Esophagus muscularis mucosa (tissue), 4 donors: ENCODE measurements at regions not wholly inside any gene's neighbourhood (a gene's known extent, or its start where the extent isn't known, plus 50 kb on each side); places are given as distances from the start of the nearest gene placed in this dataset.

Experiments
- DNase-seq: peaks from one replicate; pipeline ENCODE4 v3.0.0-alpha.2; 2017; ENCODE audit errors: extremely low spot score
- H3K27ac ChIP-seq, 4 donors: fragments of 200-600 bp; sonication (generic); replicated peaks in 1 of 4; 1 replicate in 3 of 4; 2 replicates in 1 of 4; pipeline ENCODE4 v1.5.1; 2016 to 2019; ENCODE audit warnings: mild to moderate bottlenecking in 1 of 4
- H3K27me3 ChIP-seq, 4 donors: fragments of 200-600 bp; sonication (generic); one replicate each; pipeline versions ENCODE4 v1.5.1 to v1.6.0; 2016 to 2019
- H3K36me3 ChIP-seq, 4 donors: fragments of 200-600 bp; sonication (generic); one replicate each; pipeline ENCODE4 v1.5.1; 2016 to 2019
- H3K4me1 ChIP-seq, 4 donors: fragments of 200-600 bp; sonication (generic); one replicate each; pipeline ENCODE4 v1.5.1; 2016 to 2019
- H3K4me3 ChIP-seq, 4 donors: fragments of 200-600 bp; sonication (generic); 1 replicate in 2 of 4; 2 replicates in 2 of 4; pipeline ENCODE4 v1.5.1; 2016 to 2019; ENCODE audit warnings: mild to moderate bottlenecking in 4 of 4, moderate library complexity in 1 of 4
- H3K9me3 ChIP-seq, 4 donors: fragments of 200-600 bp; sonication (generic); 1 replicate in 3 of 4; 2 replicates in 1 of 4; pipeline ENCODE4 v1.5.1; 2016 to 2019
- CTCF ChIP-seq, 3 experiments: fragments of 200-600 bp in 2 of 3; fragments of 450-650 bp in 1 of 3; sonication (generic) in 2 of 3; IDR thresholded peaks; one replicate each; pipeline ENCODE4 v1.5.1; 2017 to 2019; ENCODE audit warnings: antibody characterized with exemption in 3 of 3, mild to moderate bottlenecking in 2 of 3, moderate library complexity in 1 of 3
- EP300 ChIP-seq: sonication (generic); formaldehyde crosslinking; IDR thresholded peaks from one replicate; pipeline ENCODE4 v1.6.1; 2017; ENCODE audit warnings: antibody characterized with exemption
- POLR2A ChIP-seq: fragments of 450-650 bp; IDR thresholded peaks from one replicate; pipeline ENCODE4 v1.6.1; 2017; ENCODE audit warnings: antibody characterized with exemption, moderate library complexity, mild to moderate bottlenecking, low read depth
- POLR2AphosphoS5 ChIP-seq, 2 donors: sonication (generic); formaldehyde crosslinking; IDR thresholded peaks; one replicate each; pipeline ENCODE4 v1.6.1; 2017; ENCODE audit warnings: antibody characterized with exemption in 2 of 2
- WGBS: methylation state at CpG from one replicate; pipeline ENCODE4 v1.1.5; 2018; 5-methylcytosine and 5-hydroxymethylcytosine counted together
- intact Hi-C: fragments of 100-400 bp; cut with DNase I; formaldehyde crosslinking; loops from one replicate; pipeline ENCODE4 v1.15.1; 2023

DNA sequence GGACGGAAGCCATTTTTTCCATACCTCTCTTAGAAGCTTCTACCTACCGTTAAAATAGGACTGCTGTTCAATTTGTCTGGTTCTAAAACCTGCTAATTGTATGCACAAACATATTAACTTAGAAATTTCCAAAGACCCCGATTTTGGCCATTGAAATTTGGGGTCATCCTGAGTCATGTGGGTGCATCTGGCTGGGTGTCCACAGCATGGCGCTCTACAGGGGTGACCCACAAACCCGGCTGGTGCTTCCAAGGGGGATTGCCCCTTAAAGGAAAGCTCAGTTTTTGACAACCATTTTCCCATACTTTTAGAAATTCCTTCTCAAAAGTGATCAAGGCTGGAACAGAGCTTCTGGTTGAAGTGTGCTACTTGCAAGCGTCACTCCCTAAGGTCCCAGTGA, 83.9 kb upstream of the EIF5 start:
- intact Hi-C loops = no loop called here
- TF ChIP-seq EP300 (no peak), CTCF (IDR thresholded peaks at IDR 0.05) (no peak), POLR2A (no peak), POLR2AphosphoS5 (IDR thresholded peaks at IDR 0.05) (no peak)
- no peaks in the 10 kb centered on the region for H3K36me3 ChIP-seq
- H3K4me3 ChIP-seq = no peak overlapping the region
- H3K27ac ChIP-seq = no peak overlapping the region
- H3K27me3 ChIP-seq = peaks cover 0 to 5% (median 0%) of the 10 kb centered on the region in 4 donors
- H3K4me1 ChIP-seq = peaks cover 0 to 10% (median 7%) of the 10 kb centered on the region in 4 donors
- H3K9me3 ChIP-seq = peaks cover 0 to 3% (median 2%) of the 10 kb centered on the region in 4 donors
- no peak for DNase-seq
- 90% methylated on average over 6 of the region's 6 CpGs for WGBS

- no peak overlapping the region for H3K4me3 ChIP-seq
- no peak for DNase-seq
- H3K4me1 ChIP-seq = peaks cover 0 to 5% (median 2%) of the 10 kb centered on the region in 4 donors
- peaks cover 0 to 9% (median 0%) of the 10 kb centered on the region in 4 donors for H3K27me3 ChIP-seq
- intact Hi-C loops = no loop called here
- no peak for TF ChIP-seq CTCF (IDR thresholded peaks at IDR 0.05)
- TF ChIP-seq EP300 = no peak
- no peak for TF ChIP-seq POLR2A
- no peak for TF ChIP-seq POLR2AphosphoS5 (IDR thresholded peaks at IDR 0.05)
- H3K36me3 ChIP-seq = no peaks in the 10 kb centered on the region
- H3K9me3 ChIP-seq = peaks cover 0 to 3% (median 2%) of the 10 kb centered on the region in 4 donors
- 86% methylated on average over 3 of the region's 3 CpGs for WGBS
- H3K27ac ChIP-seq = no peak overlapping the region
Measured at GRCh38 chr14:103250874-103251273, 83.2 kb upstream of the EIF5 start.

GRCh38 chr14:103255555-103255954, 78.5 kb upstream of the EIF5 start:
- TF ChIP-seq CTCF (IDR thresholded peaks at IDR 0.05) = no peak
- no peak for TF ChIP-seq EP300
- no peak for TF ChIP-seq POLR2AphosphoS5 (IDR thresholded peaks at IDR 0.05)
- no peak for TF ChIP-seq POLR2A
- Histone ChIP-seq H3K27ac (no peak overlapping the region), H3K9me3 (peaks cover 0 to 3% (median 2%) of the 10 kb centered on the region in 4 donors), H3K4me3 (no peak overlapping the region), H3K4me1 (peaks cover 0 to 6% (median 5%) of the 10 kb centered on the region in 4 donors), H3K27me3 (peaks cover 0 to 15% (median 0%) of the 10 kb centered on the region in 4 donors), H3K36me3 (no peaks in the 10 kb centered on the region)
- intact Hi-C loops = no loop called here
- no peak for DNase-seq
- 89% methylated on average over 4 of the region's 4 CpGs for WGBS

- no peak for DNase-seq
- no peak for TF ChIP-seq CTCF (IDR thresholded peaks at IDR 0.05)
- no peak for TF ChIP-seq POLR2AphosphoS5 (IDR thresholded peaks at IDR 0.05)
- no peak for TF ChIP-seq EP300
- TF ChIP-seq POLR2A = no peak
- H3K4me1 ChIP-seq = peaks cover 0 to 11% (median 10%) of the 10 kb centered on the region in 4 donors
- H3K27ac ChIP-seq = no peak overlapping the region
- WGBS = 80% methylated on average over 9 of the region's 10 CpGs
- no peaks in the 10 kb centered on the region for H3K36me3 ChIP-seq
- intact Hi-C loops = no loop called here
- H3K27me3 ChIP-seq = peaks cover 0 to 15% (median 0%) of the 10 kb centered on the region in 4 donors
- H3K4me3 ChIP-seq = no peak overlapping the region
- peaks cover 0 to 3% (median 2%) of the 10 kb centered on the region in 4 donors for H3K9me3 ChIP-seq
Measured at GRCh38 chr14:103256406-103256805, 77.6 kb upstream of the EIF5 start.
